PC-9 (cell line): ENCODE measurements at regions not wholly inside any gene's neighbourhood (a gene's known extent, or its start where the extent isn't known, plus 50 kb on each side); places are given as distances from the start of the nearest gene placed in this dataset.

ENCODE experiments used
- BruUV-seq: library from RNA; stranded (reverse); fragments of 400-500 nt; replicated peaks from 2 replicates; lab custom pipeline; 2021; lab: Mats Ljungman, UMichigan
- CTCF ChIA-PET: fragments of 300-600 bp; sonication (Branson Sonifier 250); formaldehyde crosslinking; loops from one replicate; lab custom pipeline; 2022; ENCODE audit warnings: antibody characterized with exemption; lab: Charles Lee
- POLR2A ChIA-PET: fragments of 300-600 bp; sonication (Branson Sonifier 250); formaldehyde crosslinking; loops from one replicate; lab custom pipeline; 2022; ENCODE audit warnings: antibody characterized with exemption; ENCODE audit not compliant: unreplicated experiment; lab: Charles Lee
- DNase-seq, 2 experiments: peaks; one replicate each; pipeline versions ENCODE4 v3.0.0 to v3.0.0-alpha.2; 2015 to 2022; ENCODE audit warnings: mixed read lengths in 1 of 2
- H2AFZ ChIP-seq: fragments of 200-600 bp; sonication (generic); 2 replicates; pipeline ENCODE4 v1.8.1; 2017; ENCODE audit warnings: antibody characterized with exemption
- H3F3A ChIP-seq: fragments of 200-600 bp; sonication (generic); 2 replicates; pipeline ENCODE4 v1.8.1; 2017; ENCODE audit warnings: antibody characterized with exemption, mild to moderate bottlenecking, low read depth; ENCODE audit not compliant: insufficient read depth
- H3K27ac ChIP-seq: fragments of 200-600 bp; sonication (generic); 2 replicates; pipeline ENCODE4 v1.6.1; 2016; ENCODE audit warnings: mixed run types
- H3K27me3 ChIP-seq: fragments of 200-600 bp; sonication (generic); 2 replicates; pipeline ENCODE4 v1.6.1; 2016; ENCODE audit warnings: low read depth, mixed run types; ENCODE audit not compliant: insufficient read depth
- H3K36me3 ChIP-seq: fragments of 200-600 bp; sonication (generic); 2 replicates; pipeline ENCODE4 v1.6.1; 2016; ENCODE audit warnings: low read depth, mixed run types
- H3K4me1 ChIP-seq: fragments of 200-600 bp; sonication (generic); replicated peaks from 2 replicates; pipeline ENCODE4 v1.6.1; 2016; ENCODE audit warnings: mixed run types; ENCODE audit not compliant: insufficient read depth
- H3K4me2 ChIP-seq: fragments of 200-600 bp; sonication (generic); 2 replicates; pipeline ENCODE4 v1.6.1; 2017; ENCODE audit warnings: mixed run types
- H3K4me3 ChIP-seq: fragments of 200-600 bp; sonication (generic); 2 replicates; pipeline ENCODE4 v1.6.1; 2016; ENCODE audit warnings: mixed run types
- H3K79me2 ChIP-seq: fragments of 200-600 bp; sonication (generic); 2 replicates; pipeline ENCODE4 v1.6.1; 2017; ENCODE audit warnings: low read depth, mixed run types
- H3K9me2 ChIP-seq: fragments of 200-600 bp; sonication (generic); 2 replicates; pipeline ENCODE4 v1.8.1; 2017; ENCODE audit warnings: mild to moderate bottlenecking; ENCODE audit not compliant: insufficient read depth
- H3K9me3 ChIP-seq: fragments of 200-600 bp; sonication (generic); 2 replicates; pipeline ENCODE4 v1.8.1; 2016; ENCODE audit warnings: low read depth; ENCODE audit not compliant: insufficient read depth
- H4K20me1 ChIP-seq: fragments of 200-600 bp; sonication (generic); 2 replicates; pipeline ENCODE4 v1.8.1; 2017; ENCODE audit not compliant: insufficient read depth
- CTCF ChIP-seq: fragments of 200-600 bp; sonication (generic); conservative IDR thresholded peaks from 2 replicates; pipeline ENCODE4 v1.6.1; 2017; ENCODE audit warnings: mixed run types, antibody characterized with exemption, mild to moderate bottlenecking, moderate library complexity
- EZH2 ChIP-seq: fragments of 200-600 bp; sonication (generic); IDR thresholded peaks from 2 replicates; pipeline ENCODE4 v1.8.0; 2017; ENCODE audit warnings: antibody characterized with exemption, low read depth
- intact Hi-C: fragments of 100-400 bp; cut with micrococcal nuclease; formaldehyde crosslinking; loops from one replicate; pipeline ENCODE4 v1.10.0; 2022; ENCODE audit not compliant: unreplicated experiment

- no TSS peak for BruUV-seq
- ChIA-PET POLR2A (no interaction called here), CTCF (no interaction called here)
- Histone ChIP-seq H3K9me2 (no peaks in the 10 kb centered on the region), H3K27ac (no peak overlapping the region), H4K20me1 (no peaks in the 10 kb centered on the region), H3F3A (no peaks in the 10 kb centered on the region), H3K36me3 (no peaks in the 10 kb centered on the region), H3K79me2 (no peaks in the 10 kb centered on the region), H3K9me3 (no peaks in the 10 kb centered on the region), H2AFZ (no peak overlapping the region), H3K4me3 (no peak overlapping the region), H3K4me2 (no peak overlapping the region), H3K27me3 (no peaks in the 10 kb centered on the region), H3K4me1 (no peaks in the 10 kb centered on the region)
- intact Hi-C loops = no loop called here
- TF ChIP-seq EZH2 (no peak), CTCF (no peak)
- DNase-seq = no peak
Observed at GRCh38 chr18:39037925-39038324, 1472.3 kb upstream of the CELF4 start.

GRCh38 chr18:39033312-39033711 is 1467.7 kb upstream of the CELF4 start:
- Histone ChIP-seq H3K36me3 (no peaks in the 10 kb centered on the region), H3F3A (no peaks in the 10 kb centered on the region), H3K9me3 (no peaks in the 10 kb centered on the region), H3K9me2 (no peaks in the 10 kb centered on the region), H3K27ac (no peak overlapping the region), H3K4me3 (no peak overlapping the region), H3K4me2 (no peak overlapping the region), H4K20me1 (no peaks in the 10 kb centered on the region), H3K4me1 (no peaks in the 10 kb centered on the region), H2AFZ (no peak overlapping the region), H3K79me2 (no peaks in the 10 kb centered on the region), H3K27me3 (no peaks in the 10 kb centered on the region)
- no TSS peak for BruUV-seq
- ChIA-PET POLR2A (no interaction called here), CTCF (no interaction called here)
- intact Hi-C loops = no loop called here
- TF ChIP-seq EZH2 = no peak
- TF ChIP-seq CTCF = no peak
- no peak for DNase-seq

GRCh38 chr18:39031647-39032046 is 1466.0 kb upstream of the CELF4 start:
- TF ChIP-seq CTCF (no peak), EZH2 (no peak)
- Histone ChIP-seq H3F3A (no peaks in the 10 kb centered on the region), H3K9me2 (no peaks in the 10 kb centered on the region), H3K4me2 (no peak overlapping the region), H3K79me2 (no peaks in the 10 kb centered on the region), H3K36me3 (no peaks in the 10 kb centered on the region), H4K20me1 (no peaks in the 10 kb centered on the region), H3K9me3 (no peaks in the 10 kb centered on the region), H3K27me3 (no peaks in the 10 kb centered on the region), H3K4me1 (no peaks in the 10 kb centered on the region), H3K27ac (no peak overlapping the region), H2AFZ (no peak overlapping the region), H3K4me3 (no peak overlapping the region)
- intact Hi-C loops = no loop called here
- no TSS peak for BruUV-seq
- ChIA-PET POLR2A (no interaction called here), CTCF (no interaction called here)
- no peak for DNase-seq
